ENCODE measurements at regions not wholly inside any gene's neighbourhood (a gene's known extent, or its start where the extent isn't known, plus 50 kb on each side); places are given as distances from the start of the nearest gene placed in this dataset.

GRCh38 chr9:82670000-82670399 lies 392.9 kb downstream of the RASEF start:
- TF ChIP-seq POLR2AphosphoS5 (IDR thresholded peaks at IDR 0.05; ENCODE audit: low read depth, low read length), result no peak
- no peak for TF ChIP-seq TAF1 (IDR thresholded peaks at IDR 0.05; ENCODE audit: low read depth, low read length)
- TF ChIP-seq POLR2A (IDR thresholded peaks at IDR 0.05; ENCODE audit: low read depth, low read length), result no peak
- no peak for TF ChIP-seq POU2F2 (IDR thresholded peaks at IDR 0.05; ENCODE audit: low read depth, low read length)

All from GM12891 (cell line).